ENCODE measurements at regions not wholly inside any gene's neighbourhood (a gene's known extent, or its start where the extent isn't known, plus 50 kb on each side); places are given as distances from the start of the nearest gene placed in this dataset.

- 16 to 20% methylated on average over 10 of the region's 10 CpGs for WGBS, 2 experiments (ENCODE audit: low coverage in 1 of 2, low lambda C conversion rate in 2 of 2, missing lambda C conversion rate in 2 of 2)
- Histone ChIP-seq H3K79me2 (ENCODE audit: insufficient read depth) (no peaks in the 10 kb centered on the region), H3K4me1 (ENCODE audit: insufficient read depth) (peaks cover 20% of the 10 kb centered on the region; the same call in 1 of the 2 replicates), H3K9ac (no peak overlapping the region), H3K9me2 (ENCODE audit: insufficient read depth) (no peaks in the 10 kb centered on the region), H3K9me3 (ENCODE audit: low read depth) (no peaks in the 10 kb centered on the region), H4K20me1 (ENCODE audit: insufficient read depth) (no peaks in the 10 kb centered on the region), H3K36me3 (ENCODE audit: low read depth) (no peaks in the 10 kb centered on the region), H3K27ac (no peak overlapping the region), H3K27me3 (replicated peaks; ENCODE audit: insufficient read depth) (no peaks in the 10 kb centered on the region), H3F3A (ENCODE audit: insufficient read depth) (peaks cover 7% of the 10 kb centered on the region; the same call in 1 of the 2 replicates), H3K4me2 (ENCODE audit: unreplicated experiment) (peak overlapping the region; percentile 17), H2AFZ (peak overlapping the region; percentile 72), H3K4me3 (no peak overlapping the region)
- in situ Hi-C loops (cut with MboI) = no loop called here
- DNase-seq = peak; percentile 85
- TF ChIP-seq EZH2 (IDR thresholded peaks at IDR 0.05; ENCODE audit: insufficient read depth, poor library complexity, severe bottlenecking) (no peak), EZH2phosphoT487 (IDR thresholded peaks at IDR 0.05; ENCODE audit: insufficient read depth, low read depth) (no peak)
These were observed 330.2 kb upstream of the FANCL start for GRCh38 chr2:58571181-58571852.

DNA sequence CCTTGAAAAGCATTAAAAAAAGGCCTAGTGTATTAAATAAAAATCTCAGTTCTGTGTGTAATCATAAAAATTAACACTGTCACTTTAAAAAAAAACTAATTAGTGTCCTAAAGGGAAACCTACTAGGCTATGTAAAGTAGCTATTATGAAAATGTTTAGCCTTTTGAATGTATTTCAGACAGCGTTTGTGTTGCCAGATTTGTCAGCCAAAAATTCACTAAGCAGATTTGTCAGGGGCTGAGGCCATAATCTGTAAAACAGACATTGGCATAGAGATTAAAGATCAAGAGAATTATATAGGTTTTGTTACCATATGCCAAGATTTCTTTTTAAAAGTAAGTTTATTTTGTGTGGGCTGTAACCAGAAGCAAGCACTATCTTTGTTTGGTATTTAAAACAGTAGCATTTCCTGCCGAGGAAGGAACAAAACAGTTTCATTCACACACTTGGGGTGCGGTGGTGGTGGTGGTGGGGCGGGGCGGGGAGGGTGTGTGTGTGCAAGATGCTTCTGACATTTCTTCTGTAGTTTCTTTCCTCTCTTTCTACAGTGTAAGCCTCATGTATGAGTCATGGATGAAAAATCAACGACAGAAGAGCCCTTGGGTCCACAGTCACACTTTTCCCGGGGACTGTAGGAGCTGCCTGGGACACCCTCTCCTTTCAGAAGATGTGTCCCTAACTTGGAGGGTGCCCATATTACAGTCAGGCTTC is 328.5 kb upstream of the FANCL start:
- peak; percentile 63 for DNase-seq
- peaks cover 13% of the 10 kb centered on the region; the same call in 1 of the 2 replicates for H3K4me1 ChIP-seq (ENCODE audit: insufficient read depth)
- H2AFZ ChIP-seq = peak overlapping the region; percentile 52
- WGBS, 2 experiments (ENCODE audit: low coverage in 1 of 2, low lambda C conversion rate in 2 of 2, missing lambda C conversion rate in 2 of 2) = 6 to 8% methylated on average over 6 to 7 of the region's 7 CpGs
- in situ Hi-C loops (cut with MboI) = no loop called here
- no peaks in the 10 kb centered on the region for H4K20me1 ChIP-seq (ENCODE audit: insufficient read depth)
- H3K79me2 ChIP-seq (ENCODE audit: insufficient read depth) = no peaks in the 10 kb centered on the region
- H3K9me3 ChIP-seq (ENCODE audit: low read depth) = no peaks in the 10 kb centered on the region
- no peak overlapping the region for H3K9ac ChIP-seq
- H3K9me2 ChIP-seq (ENCODE audit: insufficient read depth) = no peaks in the 10 kb centered on the region
- H3K4me3 ChIP-seq = no peak overlapping the region
- H3K27me3 ChIP-seq (replicated peaks; ENCODE audit: insufficient read depth) = no peaks in the 10 kb centered on the region
- H3K36me3 ChIP-seq (ENCODE audit: low read depth) = no peaks in the 10 kb centered on the region
- H3F3A ChIP-seq (ENCODE audit: insufficient read depth) = peaks cover 7% of the 10 kb centered on the region; the same call in 1 of the 2 replicates
- peak overlapping the region; percentile 9 for H3K4me2 ChIP-seq (ENCODE audit: unreplicated experiment)
- no peak overlapping the region for H3K27ac ChIP-seq
- TF ChIP-seq EZH2phosphoT487 (IDR thresholded peaks at IDR 0.05; ENCODE audit: insufficient read depth, low read depth) (no peak), EZH2 (IDR thresholded peaks at IDR 0.05; ENCODE audit: insufficient read depth, poor library complexity, severe bottlenecking) (no peak)

DNA sequence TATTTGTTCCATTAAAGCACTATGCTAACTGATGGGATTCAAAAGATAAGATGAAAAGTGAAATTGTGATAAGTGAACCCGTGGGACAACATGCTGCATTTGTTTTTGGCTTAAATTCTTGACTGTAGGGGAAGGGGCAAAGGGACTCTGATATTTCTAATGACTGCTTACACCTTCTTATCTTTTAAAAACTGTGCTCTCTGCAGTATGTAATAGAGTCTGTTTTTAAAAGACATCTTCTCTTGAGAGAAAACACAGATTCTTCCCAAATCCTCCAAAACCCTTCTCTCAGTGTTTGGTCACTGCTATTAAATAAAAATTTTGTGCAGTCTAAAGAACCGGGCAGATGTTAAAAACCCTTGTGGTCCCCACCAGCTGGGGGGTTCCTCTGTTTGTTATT is 327.8 kb upstream of the FANCL start:
- in situ Hi-C loops (cut with MboI) = no loop called here
- Histone ChIP-seq H3K4me2 (ENCODE audit: unreplicated experiment) (no peak overlapping the region), H3K9ac (no peak overlapping the region), H4K20me1 (ENCODE audit: insufficient read depth) (no peaks in the 10 kb centered on the region), H3F3A (ENCODE audit: insufficient read depth) (peaks cover 7% of the 10 kb centered on the region; the same call in 1 of the 2 replicates), H3K4me3 (no peak overlapping the region), H3K27me3 (replicated peaks; ENCODE audit: insufficient read depth) (no peaks in the 10 kb centered on the region), H3K9me2 (ENCODE audit: insufficient read depth) (no peaks in the 10 kb centered on the region), H3K36me3 (ENCODE audit: low read depth) (no peaks in the 10 kb centered on the region), H3K4me1 (ENCODE audit: insufficient read depth) (0 out of 2 replicates have a peak, but pooled peaks cover 11% of the 10 kb centered on the region), H3K27ac (no peak overlapping the region), H3K9me3 (ENCODE audit: low read depth) (no peaks in the 10 kb centered on the region), H2AFZ (no peak overlapping the region), H3K79me2 (ENCODE audit: insufficient read depth) (no peaks in the 10 kb centered on the region)
- DNase-seq = no peak
- WGBS, 2 experiments (ENCODE audit: low coverage in 1 of 2, low lambda C conversion rate in 2 of 2, missing lambda C conversion rate in 2 of 2) = 96 to 97% methylated on average over 2 of the region's 2 CpGs
- TF ChIP-seq EZH2 (IDR thresholded peaks at IDR 0.05; ENCODE audit: insufficient read depth, poor library complexity, severe bottlenecking) (no peak), EZH2phosphoT487 (IDR thresholded peaks at IDR 0.05; ENCODE audit: insufficient read depth, low read depth) (no peak)

GRCh38 chr2:58562276-58562675 is 321.2 kb upstream of the FANCL start:
- H3K4me2 ChIP-seq (ENCODE audit: unreplicated experiment) = peak overlapping the region; percentile 17
- in situ Hi-C loops (cut with MboI) = no loop called here
- TF ChIP-seq EZH2 (IDR thresholded peaks at IDR 0.05; ENCODE audit: insufficient read depth, poor library complexity, severe bottlenecking) (no peak), EZH2phosphoT487 (IDR thresholded peaks at IDR 0.05; ENCODE audit: insufficient read depth, low read depth) (no peak)
- no peaks in the 10 kb centered on the region for H3K9me2 ChIP-seq (ENCODE audit: insufficient read depth)
- no peak overlapping the region for H3K27ac ChIP-seq
- H3K27me3 ChIP-seq (replicated peaks; ENCODE audit: insufficient read depth) = no peaks in the 10 kb centered on the region
- H3K79me2 ChIP-seq (ENCODE audit: insufficient read depth) = no peaks in the 10 kb centered on the region
- H3K9ac ChIP-seq = no peak overlapping the region
- H3K4me1 ChIP-seq (ENCODE audit: insufficient read depth) = peaks cover 13% of the 10 kb centered on the region
- H3K9me3 ChIP-seq (ENCODE audit: low read depth) = no peaks in the 10 kb centered on the region
- H3F3A ChIP-seq (ENCODE audit: insufficient read depth) = peaks cover 6% of the 10 kb centered on the region; the same call in 1 of the 2 replicates
- no peaks in the 10 kb centered on the region for H4K20me1 ChIP-seq (ENCODE audit: insufficient read depth)
- no peak overlapping the region for H3K4me3 ChIP-seq
- peak; percentile 27 for DNase-seq
- H2AFZ ChIP-seq = no peak overlapping the region
- 36 to 41% methylated on average over 2 of the region's 2 CpGs for WGBS, 2 experiments (ENCODE audit: low coverage in 1 of 2, low lambda C conversion rate in 2 of 2, missing lambda C conversion rate in 2 of 2)
- no peaks in the 10 kb centered on the region for H3K36me3 ChIP-seq (ENCODE audit: low read depth)

All from GM23248 (cell line).